K562 (cell line): ENCODE measurements at regions not wholly inside any gene's neighbourhood (a gene's known extent, or its start where the extent isn't known, plus 50 kb on each side); places are given as distances from the start of the nearest gene placed in this dataset. TPM values are rescaled to one million over a fixed set of nuclear protein-coding genes. Genes with fewer than 3 reads are reported as not detected.

Experiments used
- microRNA-seq: library from miRNA; unstranded; fragments of <30 nt; microRNA quantifications from one replicate; pipeline ENCODE4, GENCODE V29; 2018; ENCODE audit warnings: borderline microRNAs expressed
- small RNA-seq: library from RNA; depleted of rRNA; stranded (forward); fragments of <200 nt; gene quantifications from one replicate; pipeline ENCODE3, GENCODE V24; 2014

Small RNAs in the stretch of these regions (microRNA-seq; reads per million reads assigned to microRNA genes)
- gene MIR8081, result not detected

Small RNAs in the stretch of these regions (small RNA-seq; reads per million reads assigned to genes)
- gene MIR8081, result not detected
